ENCODE measurements at regions not wholly inside any gene's neighbourhood (a gene's known extent, or its start where the extent isn't known, plus 50 kb on each side); places are given as distances from the start of the nearest gene placed in this dataset.

GRCh38 chr7:109659261-109659660, 1089.6 kb downstream of the DNAJB9 start:
- TF ChIP-seq POLR2A (IDR thresholded peaks at IDR 0.05) (no peak), CTCF (IDR thresholded peaks at IDR 0.05) (no peak), EP300 (IDR thresholded peaks at IDR 0.05) (no peak)
